ENCODE measurements at regions not wholly inside any gene's neighbourhood (a gene's known extent, or its start where the extent isn't known, plus 50 kb on each side); places are given as distances from the start of the nearest gene placed in this dataset.

- no peaks in the 10 kb centered on the region for H3K4me1 ChIP-seq
- H3K27me3 ChIP-seq (ENCODE audit: low read depth): no peaks in the 10 kb centered on the region
- no peak for TF ChIP-seq CTCF (IDR thresholded peaks at IDR 0.05)
- no peaks in the 10 kb centered on the region for H3K9me3 ChIP-seq
- ATAC-seq (no peak), DNase-seq (no peak)
- H3K4me3 ChIP-seq: no peak overlapping the region
- no peak overlapping the region for H3K27ac ChIP-seq
- intact Hi-C loops (cut with DNase I): no loop called here
- H3K36me3 ChIP-seq: no peaks in the 10 kb centered on the region
These were observed 190.2 kb downstream of the TBX5 start for GRCh38 chr12:114215746-114216145.

GRCh38 chr12:114213055-114213581, 192.8 kb downstream of the TBX5 start:
- no peaks in the 10 kb centered on the region for H3K36me3 ChIP-seq
- no peak overlapping the region for H3K4me3 ChIP-seq
- H3K9me3 ChIP-seq: no peaks in the 10 kb centered on the region
- ATAC-seq (no peak), DNase-seq (no peak)
- H3K27me3 ChIP-seq (ENCODE audit: low read depth): no peaks in the 10 kb centered on the region
- TF ChIP-seq CTCF (IDR thresholded peaks at IDR 0.05): no peak
- no peak overlapping the region for H3K27ac ChIP-seq
- intact Hi-C loops (cut with DNase I): no loop called here
- H3K4me1 ChIP-seq: no peaks in the 10 kb centered on the region

- Histone ChIP-seq H3K4me3 (no peak overlapping the region), H3K27me3 (ENCODE audit: low read depth) (no peaks in the 10 kb centered on the region), H3K9me3 (no peaks in the 10 kb centered on the region), H3K27ac (no peak overlapping the region), H3K36me3 (no peaks in the 10 kb centered on the region), H3K4me1 (no peaks in the 10 kb centered on the region)
- intact Hi-C loops (cut with DNase I): no loop called here
- ATAC-seq (no peak), DNase-seq (no peak)
- TF ChIP-seq CTCF (IDR thresholded peaks at IDR 0.05): no peak
These were observed 196.1 kb downstream of the TBX5 start for GRCh38 chr12:114209861-114210260.

- no peak for DNase-seq
- intact Hi-C loops (cut with DNase I): no loop called here
- H3K4me3 ChIP-seq: no peak overlapping the region
- ATAC-seq: no peak
- peaks cover 6% of the 10 kb centered on the region for H3K27me3 ChIP-seq (ENCODE audit: low read depth)
- no peak overlapping the region for H3K27ac ChIP-seq
- no peak for TF ChIP-seq CTCF (IDR thresholded peaks at IDR 0.05)
- no peaks in the 10 kb centered on the region for H3K4me1 ChIP-seq
- no peaks in the 10 kb centered on the region for H3K36me3 ChIP-seq
- no peaks in the 10 kb centered on the region for H3K9me3 ChIP-seq
These were observed 199.4 kb downstream of the TBX5 start for GRCh38 chr12:114206525-114206924.

- no peaks in the 10 kb centered on the region for H3K9me3 ChIP-seq
- peaks cover 6% of the 10 kb centered on the region for H3K27me3 ChIP-seq (ENCODE audit: low read depth)
These were observed 204.2 kb downstream of the TBX5 start for GRCh38 chr12:114201794-114202193.

More at GRCh38 chr12:114201794-114202193, 204.2 kb downstream of the TBX5 start:
- TF ChIP-seq CTCF (IDR thresholded peaks at IDR 0.05): no peak
- intact Hi-C loops (cut with DNase I): no loop called here
- H3K4me1 ChIP-seq: no peaks in the 10 kb centered on the region
- no peak for ATAC-seq
- no peak overlapping the region for H3K4me3 ChIP-seq
- H3K27ac ChIP-seq: no peak overlapping the region
- DNase-seq: no peak
- H3K36me3 ChIP-seq: no peaks in the 10 kb centered on the region

All from lower lobe of right lung (tissue), 2 donors.